NCI-H2081 (cell line): ENCODE measurements at regions not wholly inside any gene's neighbourhood (a gene's known extent, or its start where the extent isn't known, plus 50 kb on each side); places are given as distances from the start of the nearest gene placed in this dataset.
A peak's percentile ranks its signal among the peaks of the same experiment; 100 is the strongest.

ENCODE experiments used
- DNase-seq, 2 experiments: peaks; one replicate each; lab custom pipeline; 2025; lab: John Stamatoyannopoulos, UW

GRCh38 chr2:144943293-144943941, 423.5 kb upstream of the ZEB2 start:
- DNase-seq = no peak

GRCh38 chr2:144942516-144943256, 422.8 kb upstream of the ZEB2 start:
- DNase-seq = peak in 1 of 2 experiments; percentile 24

- no peak for DNase-seq
Observed at GRCh38 chr2:144941743-144942488, 422.0 kb upstream of the ZEB2 start.

- no peak for DNase-seq
Observed at GRCh38 chr2:144939590-144939989, 419.7 kb upstream of the ZEB2 start.

GRCh38 chr2:144937910-144938709, 418.2 kb upstream of the ZEB2 start:
- DNase-seq = no peak

GRCh38 chr2:144937066-144937465, 417.1 kb upstream of the ZEB2 start:
- DNase-seq = no peak

GRCh38 chr2:144936442-144936841, 416.5 kb upstream of the ZEB2 start:
- DNase-seq = no peak

GRCh38 chr2:144935736-144936135, 415.8 kb upstream of the ZEB2 start:
- DNase-seq = no peak

- DNase-seq = no peak
Observed at GRCh38 chr2:144935191-144935590, 415.3 kb upstream of the ZEB2 start.

- DNase-seq = no peak
Observed at GRCh38 chr2:144931960-144932359, 412.0 kb upstream of the ZEB2 start.

- DNase-seq = no peak
Observed at GRCh38 chr2:144931480-144931879, 411.6 kb upstream of the ZEB2 start.

GRCh38 chr2:144927429-144927828, 407.5 kb upstream of the ZEB2 start:
- no peak for DNase-seq

- no peak for DNase-seq
Observed at GRCh38 chr2:144925886-144926285, 406.0 kb upstream of the ZEB2 start.

GRCh38 chr2:144924827-144925226, 404.9 kb upstream of the ZEB2 start:
- DNase-seq = no peak

- DNase-seq = no peak
Observed at GRCh38 chr2:144922519-144922918, 402.6 kb upstream of the ZEB2 start.

- peak; percentile 7 to 26 for DNase-seq
Observed at GRCh38 chr2:144920755-144921530, 401.0 kb upstream of the ZEB2 start.

- no peak for DNase-seq
Observed at GRCh38 chr2:144914622-144915318, 394.9 kb upstream of the ZEB2 start.

GRCh38 chr2:144914113-144914512, 394.2 kb upstream of the ZEB2 start:
- DNase-seq = no peak

- DNase-seq = no peak
Observed at GRCh38 chr2:144912206-144912605, 392.3 kb upstream of the ZEB2 start.

- no peak for DNase-seq
Observed at GRCh38 chr2:144905956-144906355, 386.0 kb upstream of the ZEB2 start.

GRCh38 chr2:144904612-144905011, 384.7 kb upstream of the ZEB2 start:
- DNase-seq = no peak
